Liver (tissue), 8 donors: ENCODE measurements at regions not wholly inside any gene's neighbourhood (a gene's known extent, or its start where the extent isn't known, plus 50 kb on each side); places are given as distances from the start of the nearest gene placed in this dataset.

Source experiments
- DNase-seq: peaks from one replicate; pipeline ENCODE4 v3.0.0-alpha.2; 2017; ENCODE audit warnings: low spot score
- H3K27ac ChIP-seq, 2 donors: one replicate each; pipeline ENCODE4 v1.7.0; 2013; ENCODE audit warnings: inconsistent platforms in 2 of 2, low read length in 2 of 2, control low read depth in 1 of 2, low read depth in 1 of 2, mild to moderate bottlenecking in 1 of 2
- H3K27me3 ChIP-seq, 4 donors: one replicate each; pipeline versions ENCODE4 v1.6.1 to v1.7.0; 2013; ENCODE audit warnings: low read length in 3 of 4, inconsistent platforms in 1 of 4, mild to moderate bottlenecking in 1 of 4, moderate library complexity in 1 of 4; ENCODE audit not compliant: control insufficient read depth in 4 of 4, insufficient read depth in 4 of 4
- H3K36me3 ChIP-seq, 4 donors: one replicate each; pipeline versions ENCODE4 v1.6.1 to v1.7.0; 2013; ENCODE audit warnings: low read length in 3 of 4, mild to moderate bottlenecking in 3 of 4, low read depth in 1 of 4, moderate library complexity in 1 of 4; ENCODE audit not compliant: control insufficient read depth in 4 of 4, insufficient read depth in 3 of 4
- H3K4me1 ChIP-seq, 4 donors: one replicate each; pipeline versions ENCODE4 v1.6.1 to v1.7.0; 2013; ENCODE audit warnings: low read length in 3 of 4, mild to moderate bottlenecking in 3 of 4, moderate library complexity in 1 of 4; ENCODE audit not compliant: control insufficient read depth in 4 of 4, insufficient read depth in 4 of 4
- H3K4me3 ChIP-seq, 3 donors: one replicate each; pipeline versions ENCODE4 v1.6.1 to v1.7.0; 2013; ENCODE audit warnings: low read length in 3 of 3, control low read depth in 1 of 3, low read depth in 1 of 3, mild to moderate bottlenecking in 1 of 3
- H3K9ac ChIP-seq, 2 donors: one replicate each; pipeline ENCODE4 v1.7.0; 2013; ENCODE audit warnings: low read length in 2 of 2, mild to moderate bottlenecking in 2 of 2, moderate library complexity in 2 of 2, control low read depth in 1 of 2, low read depth in 1 of 2
- H3K9me3 ChIP-seq, 4 donors: one replicate each; pipeline versions ENCODE4 v1.6.1 to v1.7.0; 2013; ENCODE audit warnings: low read length in 3 of 4; ENCODE audit not compliant: control insufficient read depth in 4 of 4
- CTCF ChIP-seq: fragments of 150-350 bp; IDR thresholded peaks from 2 replicates; pipeline ENCODE4 v1.5.1; 2017; ENCODE audit warnings: improper control_type of control experiment, low read depth, low read length; ENCODE audit not compliant: missing input control
- EGR1 ChIP-seq, 2 donors: IDR thresholded peaks; 2 replicates each; pipeline ENCODE4 v1.6.1; 2016 to 2018; ENCODE audit warnings: antibody characterized with exemption in 2 of 2, low read depth in 2 of 2
- FOXA1 ChIP-seq: IDR thresholded peaks from 2 replicates; pipeline ENCODE4 v1.6.1; 2016; ENCODE audit warnings: antibody characterized with exemption
- FOXA2 ChIP-seq: IDR thresholded peaks from 2 replicates; pipeline ENCODE4 v1.6.1; 2016; ENCODE audit warnings: antibody characterized with exemption
- GABPA ChIP-seq, 2 donors: IDR thresholded peaks in 1 of 2; conservative IDR thresholded peaks in 1 of 2; 2 replicates each; pipeline ENCODE4 v1.6.1; 2016; ENCODE audit warnings: antibody characterized with exemption in 2 of 2, mild to moderate bottlenecking in 1 of 2, moderate library complexity in 1 of 2
- HNF4A ChIP-seq, 2 donors: conservative IDR thresholded peaks; 2 replicates each; pipeline ENCODE4 v1.6.1; 2016; ENCODE audit warnings: antibody characterized with exemption in 2 of 2, mild to moderate bottlenecking in 2 of 2
- HNF4G ChIP-seq: IDR thresholded peaks from 2 replicates; pipeline ENCODE4 v1.6.1; 2016; ENCODE audit warnings: antibody characterized with exemption
- JUND ChIP-seq, 2 donors: IDR thresholded peaks; 2 replicates each; pipeline ENCODE4 v1.6.1; 2016; ENCODE audit warnings: antibody characterized with exemption in 2 of 2
- NR2F2 ChIP-seq: IDR thresholded peaks from 2 replicates; pipeline ENCODE4 v1.6.1; 2016; ENCODE audit warnings: antibody characterized with exemption
- RAD21 ChIP-seq, 2 donors: IDR thresholded peaks; 2 replicates each; pipeline ENCODE4 v1.6.1; 2016; ENCODE audit warnings: antibody characterized with exemption in 2 of 2, mild to moderate bottlenecking in 2 of 2
- RXRA ChIP-seq, 2 donors: IDR thresholded peaks; 2 replicates each; pipeline ENCODE4 v1.6.1; 2017 to 2018; ENCODE audit warnings: antibody characterized with exemption in 2 of 2, mild to moderate bottlenecking in 1 of 2
- SP1 ChIP-seq: IDR thresholded peaks from 2 replicates; pipeline ENCODE4 v1.6.1; 2018; ENCODE audit warnings: antibody characterized with exemption, mild to moderate bottlenecking
- TAF1 ChIP-seq: conservative IDR thresholded peaks from 2 replicates; pipeline ENCODE4 v1.6.1; 2016; ENCODE audit warnings: antibody characterized with exemption, mild to moderate bottlenecking
- YY1 ChIP-seq: IDR thresholded peaks from 2 replicates; pipeline ENCODE4 v1.6.1; 2016; ENCODE audit warnings: antibody characterized with exemption, mild to moderate bottlenecking
- ZBTB33 ChIP-seq: IDR thresholded peaks from 2 replicates; pipeline ENCODE4 v1.6.1; 2016; ENCODE audit warnings: antibody characterized with exemption
- WGBS: extraction: QIAGEN DNeasy Blood & Tissue Kit; methylation state at CpG from one replicate; pipeline ENCODE4 v1.1.7; 2013; 5-methylcytosine and 5-hydroxymethylcytosine counted together
- TF ChIP-seq, protein P1 (sequence below): IDR thresholded peaks from 2 replicates; pipeline ENCODE4 v1.6.1; 2016; ENCODE audit warnings: antibody characterized with exemption
- TF ChIP-seq, protein P2 (sequence below): IDR thresholded peaks from 2 replicates; pipeline ENCODE4 v1.6.1; 2016; ENCODE audit warnings: antibody characterized with exemption, mild to moderate bottlenecking
- TF ChIP-seq, protein P3 (sequence below): IDR thresholded peaks from 2 replicates; pipeline ENCODE4 v1.6.1; 2016; ENCODE audit warnings: antibody characterized with exemption
- donor health status: healthy.
- donor health status: healthy.
- donor health status: healthy.
- donor health status: healthy.
- donor health status: healthy.

DNA sequence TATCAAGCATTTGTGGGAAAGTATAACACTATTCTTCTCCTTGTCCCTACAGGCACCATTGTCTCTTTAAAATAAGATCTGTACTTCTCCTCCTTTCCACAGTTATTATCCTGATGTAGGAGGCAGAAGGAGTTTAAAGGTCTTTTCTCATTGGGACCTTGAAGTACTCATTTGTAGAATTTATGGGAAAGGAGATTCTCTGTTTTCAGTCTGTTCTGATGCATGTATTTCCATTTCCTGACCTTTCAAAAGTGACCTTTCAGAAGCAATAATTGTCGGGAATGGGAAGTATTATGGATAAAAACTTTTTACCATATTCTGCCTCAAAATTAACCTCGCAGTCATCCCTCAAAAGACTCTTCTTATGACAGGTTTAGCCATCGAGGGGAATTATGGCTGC lies 224.8 kb downstream of the CTH start:
- no peak for DNase-seq
- TF ChIP-seq TAF1: no peak
- TF ChIP-seq NR2F2: no peak
- TF ChIP-seq HNF4A (conservative IDR thresholded peaks at IDR 0.05): no peak
- TF ChIP-seq, protein P1, sequence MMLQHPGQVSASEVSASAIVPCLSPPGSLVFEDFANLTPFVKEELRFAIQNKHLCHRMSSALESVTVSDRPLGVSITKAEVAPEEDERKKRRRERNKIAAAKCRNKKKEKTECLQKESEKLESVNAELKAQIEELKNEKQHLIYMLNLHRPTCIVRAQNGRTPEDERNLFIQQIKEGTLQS: no peak
- TF ChIP-seq, protein P2, sequence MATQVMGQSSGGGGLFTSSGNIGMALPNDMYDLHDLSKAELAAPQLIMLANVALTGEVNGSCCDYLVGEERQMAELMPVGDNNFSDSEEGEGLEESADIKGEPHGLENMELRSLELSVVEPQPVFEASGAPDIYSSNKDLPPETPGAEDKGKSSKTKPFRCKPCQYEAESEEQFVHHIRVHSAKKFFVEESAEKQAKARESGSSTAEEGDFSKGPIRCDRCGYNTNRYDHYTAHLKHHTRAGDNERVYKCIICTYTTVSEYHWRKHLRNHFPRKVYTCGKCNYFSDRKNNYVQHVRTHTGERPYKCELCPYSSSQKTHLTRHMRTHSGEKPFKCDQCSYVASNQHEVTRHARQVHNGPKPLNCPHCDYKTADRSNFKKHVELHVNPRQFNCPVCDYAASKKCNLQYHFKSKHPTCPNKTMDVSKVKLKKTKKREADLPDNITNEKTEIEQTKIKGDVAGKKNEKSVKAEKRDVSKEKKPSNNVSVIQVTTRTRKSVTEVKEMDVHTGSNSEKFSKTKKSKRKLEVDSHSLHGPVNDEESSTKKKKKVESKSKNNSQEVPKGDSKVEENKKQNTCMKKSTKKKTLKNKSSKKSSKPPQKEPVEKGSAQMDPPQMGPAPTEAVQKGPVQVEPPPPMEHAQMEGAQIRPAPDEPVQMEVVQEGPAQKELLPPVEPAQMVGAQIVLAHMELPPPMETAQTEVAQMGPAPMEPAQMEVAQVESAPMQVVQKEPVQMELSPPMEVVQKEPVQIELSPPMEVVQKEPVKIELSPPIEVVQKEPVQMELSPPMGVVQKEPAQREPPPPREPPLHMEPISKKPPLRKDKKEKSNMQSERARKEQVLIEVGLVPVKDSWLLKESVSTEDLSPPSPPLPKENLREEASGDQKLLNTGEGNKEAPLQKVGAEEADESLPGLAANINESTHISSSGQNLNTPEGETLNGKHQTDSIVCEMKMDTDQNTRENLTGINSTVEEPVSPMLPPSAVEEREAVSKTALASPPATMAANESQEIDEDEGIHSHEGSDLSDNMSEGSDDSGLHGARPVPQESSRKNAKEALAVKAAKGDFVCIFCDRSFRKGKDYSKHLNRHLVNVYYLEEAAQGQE: no peak
- TF ChIP-seq FOXA2: no peak
- TF ChIP-seq JUND (IDR thresholded peaks at IDR 0.05): no peak
- TF ChIP-seq ZBTB33: no peak
- no peak for TF ChIP-seq CTCF
- TF ChIP-seq, protein P3, sequence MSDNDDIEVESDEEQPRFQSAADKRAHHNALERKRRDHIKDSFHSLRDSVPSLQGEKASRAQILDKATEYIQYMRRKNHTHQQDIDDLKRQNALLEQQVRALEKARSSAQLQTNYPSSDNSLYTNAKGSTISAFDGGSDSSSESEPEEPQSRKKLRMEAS: no peak
- TF ChIP-seq SP1: no peak
- no peak for TF ChIP-seq RAD21 (IDR thresholded peaks at IDR 0.05)
- no peak for TF ChIP-seq EGR1 (IDR thresholded peaks at IDR 0.05; ENCODE audit: low read depth in 2 of 2)
- no peak for TF ChIP-seq FOXA1
- TF ChIP-seq GABPA (IDR thresholded peaks at IDR 0.05 in 1 of 2, conservative IDR thresholded peaks at IDR 0.05 in 1 of 2): no peak
- TF ChIP-seq HNF4G: no peak
- no peak for TF ChIP-seq RXRA (IDR thresholded peaks at IDR 0.05)
- TF ChIP-seq YY1: no peak
- H3K27ac ChIP-seq: no peak overlapping the region
- no peaks in the 10 kb centered on the region for H3K4me1 ChIP-seq
- WGBS: 61% methylated on average over 3 of the region's 3 CpGs
- H3K9ac ChIP-seq: no peak overlapping the region
- no peaks in the 10 kb centered on the region for H3K36me3 ChIP-seq
- no peaks in the 10 kb centered on the region for H3K9me3 ChIP-seq
- no peak overlapping the region for H3K4me3 ChIP-seq
- no peaks in the 10 kb centered on the region for H3K27me3 ChIP-seq
